GM23338 (cell line): ENCODE measurements at regions not wholly inside any gene's neighbourhood (a gene's known extent, or its start where the extent isn't known, plus 50 kb on each side); places are given as distances from the start of the nearest gene placed in this dataset.
A peak's percentile ranks its signal among the peaks of the same experiment; 100 is the strongest.
"Not testable (repeated sequence)": the region's sequence is repeated elsewhere in the genome, so short reads cannot be mapped to it uniquely, and the experiment has no call there.

Experiments
- ATAC-seq: fragments of 200-7000 bp; cut with Tn5 transposase; 3 replicates; pipeline ENCODE4 v1.9.1; 2020
- DNase-seq: peaks from one replicate; pipeline ENCODE4 v3.0.0-alpha.2; 2015; ENCODE audit warnings: low spot score
- H2AFZ ChIP-seq: fragments of 200-600 bp; sonication (generic); 2 replicates; pipeline ENCODE4 v1.8.0; 2016; ENCODE audit warnings: antibody characterized with exemption, mild to moderate bottlenecking, moderate library complexity
- H3F3A ChIP-seq: fragments of 200-600 bp; sonication (generic); replicated peaks from 2 replicates; pipeline ENCODE4 v1.8.0; 2017; ENCODE audit warnings: antibody characterized with exemption, mixed run types, low read depth
- H3K27ac ChIP-seq: fragments of 200-600 bp; sonication (generic); 2 replicates; pipeline ENCODE4 v1.6.1; 2016; ENCODE audit warnings: low read depth
- H3K27me3 ChIP-seq: fragments of 200-600 bp; sonication (generic); 2 replicates; pipeline ENCODE4 v1.8.0; 2016; ENCODE audit warnings: mild to moderate bottlenecking, mixed run types, moderate library complexity; ENCODE audit not compliant: insufficient read depth
- H3K36me3 ChIP-seq: fragments of 200-600 bp; sonication (generic); 2 replicates; pipeline ENCODE4 v1.8.0; 2016; ENCODE audit warnings: mild to moderate bottlenecking; ENCODE audit not compliant: insufficient read depth
- H3K4me1 ChIP-seq: fragments of 200-600 bp; sonication (generic); 2 replicates; pipeline ENCODE4 v1.8.0; 2016; ENCODE audit warnings: mild to moderate bottlenecking, moderate library complexity; ENCODE audit not compliant: insufficient read depth
- H3K4me2 ChIP-seq: fragments of 200-600 bp; sonication (generic); 2 replicates; pipeline ENCODE4 v1.7.1; 2017; ENCODE audit warnings: mixed run types
- H3K4me3 ChIP-seq: fragments of 200-600 bp; sonication (generic); 2 replicates; pipeline ENCODE4 v1.6.1; 2016; ENCODE audit warnings: mixed run types
- H3K79me2 ChIP-seq: fragments of 200-600 bp; sonication (generic); replicated peaks from 2 replicates; pipeline ENCODE4 v1.8.0; 2017; ENCODE audit warnings: mild to moderate bottlenecking; ENCODE audit not compliant: insufficient read depth
- H3K9me2 ChIP-seq: fragments of 200-600 bp; sonication (generic); 2 replicates; pipeline ENCODE4 v1.8.0; 2017; ENCODE audit not compliant: insufficient read depth
- H4K20me1 ChIP-seq: fragments of 200-600 bp; sonication (generic); replicated peaks from 2 replicates; pipeline ENCODE4 v1.8.0; 2017; ENCODE audit warnings: mild to moderate bottlenecking; ENCODE audit not compliant: insufficient read depth
- H3K27ac Mint-ChIP-seq: 2 replicates; pipeline ENCODE4 v1.8.0; 2020; ENCODE audit warnings: inconsistent platforms, mild to moderate bottlenecking, moderate library complexity, mixed read lengths
- H3K27me3 Mint-ChIP-seq: 3 replicates; pipeline ENCODE4 v1.8.0; 2022; ENCODE audit warnings: low read depth, mild to moderate bottlenecking, moderate library complexity, mixed read lengths, inconsistent platforms; ENCODE audit not compliant: insufficient read depth, poor library complexity
- H3K36me3 Mint-ChIP-seq: 3 replicates; pipeline ENCODE4 v1.8.0; 2021; ENCODE audit warnings: low read depth, mild to moderate bottlenecking, inconsistent platforms, moderate library complexity, mixed read lengths
- H3K4me1 Mint-ChIP-seq: 3 replicates; pipeline ENCODE4 v1.8.0; 2020; ENCODE audit warnings: mild to moderate bottlenecking, inconsistent platforms, mixed read lengths
- H3K4me3 Mint-ChIP-seq: 3 replicates; pipeline ENCODE4 v1.8.0; 2021; ENCODE audit warnings: moderate library complexity, mild to moderate bottlenecking, inconsistent platforms, mixed read lengths
- H3K9me3 Mint-ChIP-seq: 3 replicates; pipeline ENCODE4 v1.8.0; 2020; ENCODE audit warnings: moderate library complexity, mild to moderate bottlenecking, inconsistent platforms, mixed read lengths
- CREB1 ChIP-seq: fragments of 250-450 bp; sonication (Bioruptor Pico); IDR thresholded peaks from 2 replicates; pipeline ENCODE4 v1.5.0; 2020; ENCODE audit warnings: low read depth, mild to moderate bottlenecking, moderate library complexity
- EZH2 ChIP-seq: fragments of 200-600 bp; sonication (generic); IDR thresholded peaks from one replicate; pipeline ENCODE4 v1.8.0; 2017; ENCODE audit warnings: antibody characterized with exemption, mild to moderate bottlenecking, low read depth; ENCODE audit not compliant: unreplicated experiment
- JUNB ChIP-seq: IDR thresholded peaks from one replicate; pipeline ENCODE4 v1.6.1; 2016; ENCODE audit warnings: antibody characterized with exemption; ENCODE audit not compliant: unreplicated experiment
- NANOG ChIP-seq: IDR thresholded peaks from 2 replicates; pipeline ENCODE4 v1.6.1; 2016; ENCODE audit warnings: antibody characterized with exemption, borderline replicate concordance
- STAT1 ChIP-seq: IDR thresholded peaks from one replicate; pipeline ENCODE4 v1.6.1; 2016; ENCODE audit warnings: antibody characterized with exemption; ENCODE audit not compliant: unreplicated experiment
- ZNF114 ChIP-seq: fragments of 250-450 bp; sonication (Bioruptor Pico); IDR thresholded peaks from 2 replicates; pipeline ENCODE4 v1.5.0; 2020; ENCODE audit warnings: mild to moderate bottlenecking, moderate library complexity
- TF ChIP-seq, protein P1 (sequence below): IDR thresholded peaks from 2 replicates; pipeline ENCODE4 v1.6.1; 2016; ENCODE audit warnings: antibody characterized with exemption
- TF ChIP-seq, protein P2 (sequence below): IDR thresholded peaks from one replicate; pipeline ENCODE4 v1.6.1; 2018; ENCODE audit warnings: antibody characterized with exemption; ENCODE audit not compliant: unreplicated experiment
- TF ChIP-seq, protein P3 (sequence below), 2 experiments: fragments of 200-600 bp in 1 of 2; sonication (generic) in 1 of 2; conservative IDR thresholded peaks; 2 replicates each; pipeline versions ENCODE4 v1.5.1 to v1.6.1; 2016 to 2017; ENCODE audit warnings: antibody characterized with exemption in 2 of 2, low read depth in 2 of 2, mild to moderate bottlenecking in 2 of 2, moderate library complexity in 1 of 2

DNA sequence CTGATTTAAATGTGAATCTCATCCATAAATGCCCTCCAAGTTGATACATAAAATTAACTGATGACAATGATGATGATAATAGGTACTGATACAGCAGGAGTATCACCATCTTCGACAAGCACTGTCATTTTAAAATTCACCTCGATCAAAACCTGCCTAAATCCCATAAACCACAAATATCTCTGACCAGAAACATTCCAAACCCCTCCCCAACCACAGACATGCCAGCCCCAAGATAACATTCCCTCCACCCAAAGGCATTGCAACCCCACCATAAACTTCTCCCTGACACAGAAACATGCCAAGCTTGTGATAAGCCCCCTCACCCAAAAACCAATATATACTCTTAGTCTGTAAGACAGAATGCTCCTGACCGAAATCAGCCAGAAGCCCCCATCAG lies 63.7 kb upstream of the WDFY3 start (continued):
- TF ChIP-seq, protein P1, sequence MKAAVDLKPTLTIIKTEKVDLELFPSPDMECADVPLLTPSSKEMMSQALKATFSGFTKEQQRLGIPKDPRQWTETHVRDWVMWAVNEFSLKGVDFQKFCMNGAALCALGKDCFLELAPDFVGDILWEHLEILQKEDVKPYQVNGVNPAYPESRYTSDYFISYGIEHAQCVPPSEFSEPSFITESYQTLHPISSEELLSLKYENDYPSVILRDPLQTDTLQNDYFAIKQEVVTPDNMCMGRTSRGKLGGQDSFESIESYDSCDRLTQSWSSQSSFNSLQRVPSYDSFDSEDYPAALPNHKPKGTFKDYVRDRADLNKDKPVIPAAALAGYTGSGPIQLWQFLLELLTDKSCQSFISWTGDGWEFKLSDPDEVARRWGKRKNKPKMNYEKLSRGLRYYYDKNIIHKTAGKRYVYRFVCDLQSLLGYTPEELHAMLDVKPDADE, result no peak
- TF ChIP-seq JUNB (no peak), NANOG (no peak)

DNA sequence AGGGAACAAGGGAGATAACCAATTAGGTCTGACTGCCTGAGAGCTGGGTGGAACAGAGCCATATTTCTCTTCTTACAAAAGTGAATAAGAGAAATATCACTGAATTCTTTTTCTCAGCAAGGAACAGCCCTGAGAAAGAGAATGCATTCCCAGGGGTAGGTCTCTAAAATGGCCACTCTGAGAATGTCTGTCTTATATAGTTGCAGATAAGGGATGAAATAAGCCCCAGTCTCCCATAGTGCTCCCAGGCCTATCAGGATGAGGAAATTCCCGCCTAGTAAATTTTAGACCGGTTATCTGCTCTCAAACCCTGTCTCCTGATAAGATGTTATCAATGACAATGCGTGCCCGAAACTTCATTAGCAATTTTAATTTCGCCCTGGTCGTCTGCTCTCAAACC lies 67.3 kb upstream of the WDFY3 start:
- not testable (repeated sequence) for H2AFZ ChIP-seq, H3K4me1 Mint-ChIP-seq, H3K4me3 ChIP-seq, ATAC-seq, H4K20me1 ChIP-seq, H3K27me3 ChIP-seq, H3K27me3 Mint-ChIP-seq, H3K4me1 ChIP-seq, H3K79me2 ChIP-seq, H3K27ac Mint-ChIP-seq, H3K4me3 Mint-ChIP-seq, H3K4me2 ChIP-seq, H3F3A ChIP-seq, H3K9me2 ChIP-seq, H3K27ac ChIP-seq, H3K36me3 ChIP-seq
- peaks cover 48% of the 10 kb centered on the region for H3K9me3 Mint-ChIP-seq
- peaks cover 43% of the 10 kb centered on the region for H3K36me3 Mint-ChIP-seq
- peak; percentile 7 for DNase-seq

DNA sequence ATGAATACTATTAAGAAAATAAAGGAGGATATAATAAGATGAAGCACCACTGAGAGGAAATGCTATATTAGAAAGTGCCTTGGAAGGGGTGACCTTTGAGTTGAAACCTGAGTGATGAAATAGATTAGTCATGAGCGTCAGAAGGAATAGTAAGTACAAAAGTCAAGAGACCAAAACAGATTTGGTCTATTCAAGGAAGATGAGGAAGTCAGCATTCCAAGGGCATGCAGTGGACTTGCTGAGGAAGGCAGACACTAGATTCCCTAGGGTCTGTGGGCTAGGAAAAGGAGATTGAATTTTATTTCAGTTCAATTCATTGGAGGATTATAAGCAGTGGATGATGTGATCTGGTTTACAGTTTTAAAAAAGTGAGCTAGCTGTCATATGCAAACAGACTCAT lies 73.0 kb upstream of the WDFY3 start:
- Histone ChIP-seq H3K4me1 (no peaks in the 10 kb centered on the region), H3K4me3 (no peak overlapping the region), H3K27ac (no peak overlapping the region), H3K9me2 (no peaks in the 10 kb centered on the region), H3K79me2 (no peaks in the 10 kb centered on the region), H3F3A (no peaks in the 10 kb centered on the region), H4K20me1 (no peaks in the 10 kb centered on the region), H3K36me3 (peaks cover 4% of the 10 kb centered on the region; the same call in 1 of the 2 replicates), H3K4me2 (no peak overlapping the region), H2AFZ (no peak overlapping the region), H3K27me3 (no peaks in the 10 kb centered on the region)
- H3K27me3 Mint-ChIP-seq, result no peaks in the 10 kb centered on the region
- TF ChIP-seq, protein P2, sequence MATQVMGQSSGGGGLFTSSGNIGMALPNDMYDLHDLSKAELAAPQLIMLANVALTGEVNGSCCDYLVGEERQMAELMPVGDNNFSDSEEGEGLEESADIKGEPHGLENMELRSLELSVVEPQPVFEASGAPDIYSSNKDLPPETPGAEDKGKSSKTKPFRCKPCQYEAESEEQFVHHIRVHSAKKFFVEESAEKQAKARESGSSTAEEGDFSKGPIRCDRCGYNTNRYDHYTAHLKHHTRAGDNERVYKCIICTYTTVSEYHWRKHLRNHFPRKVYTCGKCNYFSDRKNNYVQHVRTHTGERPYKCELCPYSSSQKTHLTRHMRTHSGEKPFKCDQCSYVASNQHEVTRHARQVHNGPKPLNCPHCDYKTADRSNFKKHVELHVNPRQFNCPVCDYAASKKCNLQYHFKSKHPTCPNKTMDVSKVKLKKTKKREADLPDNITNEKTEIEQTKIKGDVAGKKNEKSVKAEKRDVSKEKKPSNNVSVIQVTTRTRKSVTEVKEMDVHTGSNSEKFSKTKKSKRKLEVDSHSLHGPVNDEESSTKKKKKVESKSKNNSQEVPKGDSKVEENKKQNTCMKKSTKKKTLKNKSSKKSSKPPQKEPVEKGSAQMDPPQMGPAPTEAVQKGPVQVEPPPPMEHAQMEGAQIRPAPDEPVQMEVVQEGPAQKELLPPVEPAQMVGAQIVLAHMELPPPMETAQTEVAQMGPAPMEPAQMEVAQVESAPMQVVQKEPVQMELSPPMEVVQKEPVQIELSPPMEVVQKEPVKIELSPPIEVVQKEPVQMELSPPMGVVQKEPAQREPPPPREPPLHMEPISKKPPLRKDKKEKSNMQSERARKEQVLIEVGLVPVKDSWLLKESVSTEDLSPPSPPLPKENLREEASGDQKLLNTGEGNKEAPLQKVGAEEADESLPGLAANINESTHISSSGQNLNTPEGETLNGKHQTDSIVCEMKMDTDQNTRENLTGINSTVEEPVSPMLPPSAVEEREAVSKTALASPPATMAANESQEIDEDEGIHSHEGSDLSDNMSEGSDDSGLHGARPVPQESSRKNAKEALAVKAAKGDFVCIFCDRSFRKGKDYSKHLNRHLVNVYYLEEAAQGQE, result no peak
- no peak for TF ChIP-seq EZH2
- no peak for TF ChIP-seq ZNF114 (CRISPR knock-in tag)
- no peak for TF ChIP-seq NANOG
- TF ChIP-seq, protein P1, result no peak
- TF ChIP-seq JUNB, result no peak
- TF ChIP-seq, protein P3, sequence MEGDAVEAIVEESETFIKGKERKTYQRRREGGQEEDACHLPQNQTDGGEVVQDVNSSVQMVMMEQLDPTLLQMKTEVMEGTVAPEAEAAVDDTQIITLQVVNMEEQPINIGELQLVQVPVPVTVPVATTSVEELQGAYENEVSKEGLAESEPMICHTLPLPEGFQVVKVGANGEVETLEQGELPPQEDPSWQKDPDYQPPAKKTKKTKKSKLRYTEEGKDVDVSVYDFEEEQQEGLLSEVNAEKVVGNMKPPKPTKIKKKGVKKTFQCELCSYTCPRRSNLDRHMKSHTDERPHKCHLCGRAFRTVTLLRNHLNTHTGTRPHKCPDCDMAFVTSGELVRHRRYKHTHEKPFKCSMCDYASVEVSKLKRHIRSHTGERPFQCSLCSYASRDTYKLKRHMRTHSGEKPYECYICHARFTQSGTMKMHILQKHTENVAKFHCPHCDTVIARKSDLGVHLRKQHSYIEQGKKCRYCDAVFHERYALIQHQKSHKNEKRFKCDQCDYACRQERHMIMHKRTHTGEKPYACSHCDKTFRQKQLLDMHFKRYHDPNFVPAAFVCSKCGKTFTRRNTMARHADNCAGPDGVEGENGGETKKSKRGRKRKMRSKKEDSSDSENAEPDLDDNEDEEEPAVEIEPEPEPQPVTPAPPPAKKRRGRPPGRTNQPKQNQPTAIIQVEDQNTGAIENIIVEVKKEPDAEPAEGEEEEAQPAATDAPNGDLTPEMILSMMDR (conservative IDR thresholded peaks at IDR 0.05; ENCODE audit: low read depth in 2 of 2), result no peak
- no peak for TF ChIP-seq STAT1
- TF ChIP-seq CREB1 (CRISPR knock-in tag), result no peak
- H3K4me1 Mint-ChIP-seq, result peaks cover 7% of the 10 kb centered on the region
- ATAC-seq (no peak), DNase-seq (no peak)
- H3K27ac Mint-ChIP-seq, result no peak overlapping the region
- H3K4me3 Mint-ChIP-seq, result no peak overlapping the region
- H3K9me3 Mint-ChIP-seq, result peaks cover 5% of the 10 kb centered on the region; the same call in 2 of the 3 replicates
- H3K36me3 Mint-ChIP-seq, result peaks cover under 1% of the 10 kb centered on the region

DNA sequence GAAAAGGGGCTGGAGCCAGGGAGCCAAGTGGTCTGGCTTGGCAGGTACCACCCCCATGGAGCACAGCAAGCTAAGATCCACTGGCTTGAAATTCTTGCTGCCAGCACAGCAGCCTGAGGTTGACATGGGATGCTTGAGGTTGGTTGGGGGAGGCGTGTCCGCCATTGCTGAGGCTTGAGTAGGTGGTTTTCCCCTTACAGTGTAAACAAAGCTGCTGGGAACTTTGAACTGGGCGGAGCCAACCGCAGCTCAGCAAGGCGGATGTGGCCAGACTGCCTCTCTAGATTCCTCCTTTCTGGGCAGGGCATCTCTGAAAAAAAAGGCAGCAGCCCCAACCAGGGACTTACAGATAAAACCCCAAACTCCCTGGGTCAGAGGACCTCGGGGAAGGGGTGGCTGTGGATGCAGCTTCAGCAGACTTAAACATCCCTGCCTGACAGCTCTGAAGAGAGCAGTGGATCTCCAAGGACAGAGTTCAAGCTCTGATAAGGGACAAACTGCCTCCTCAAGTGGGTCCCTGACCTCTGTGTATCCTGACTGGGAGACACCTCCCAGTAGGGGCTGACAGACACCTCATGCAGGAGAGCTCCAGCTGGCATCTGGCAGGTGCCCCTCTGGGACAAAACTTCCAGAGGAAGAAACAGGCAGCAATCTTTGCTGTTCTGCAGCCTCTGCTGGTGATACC lies 77.5 kb upstream of the WDFY3 start:
- H3K27ac Mint-ChIP-seq, H3K79me2 ChIP-seq, H3K27ac ChIP-seq, H3K36me3 Mint-ChIP-seq, H3K4me1 ChIP-seq, H3K4me1 Mint-ChIP-seq, DNase-seq, H3K27me3 ChIP-seq, H3K36me3 ChIP-seq, H2AFZ ChIP-seq, H3K27me3 Mint-ChIP-seq, H4K20me1 ChIP-seq, H3K4me2 ChIP-seq, H3K4me3 ChIP-seq, ATAC-seq, H3F3A ChIP-seq, H3K4me3 Mint-ChIP-seq, H3K9me3 Mint-ChIP-seq, H3K9me2 ChIP-seq: not testable (repeated sequence)
